ENCODE measurements at regions not wholly inside any gene's neighbourhood (a gene's known extent, or its start where the extent isn't known, plus 50 kb on each side); places are given as distances from the start of the nearest gene placed in this dataset.

GRCh38 chr2:121072784-121073183, 212.2 kb downstream of the TFCP2L1 start:
- no peak for TF ChIP-seq EGR1 (IDR thresholded peaks at IDR 0.05; ENCODE audit: low read depth)
- TF ChIP-seq, protein P1, sequence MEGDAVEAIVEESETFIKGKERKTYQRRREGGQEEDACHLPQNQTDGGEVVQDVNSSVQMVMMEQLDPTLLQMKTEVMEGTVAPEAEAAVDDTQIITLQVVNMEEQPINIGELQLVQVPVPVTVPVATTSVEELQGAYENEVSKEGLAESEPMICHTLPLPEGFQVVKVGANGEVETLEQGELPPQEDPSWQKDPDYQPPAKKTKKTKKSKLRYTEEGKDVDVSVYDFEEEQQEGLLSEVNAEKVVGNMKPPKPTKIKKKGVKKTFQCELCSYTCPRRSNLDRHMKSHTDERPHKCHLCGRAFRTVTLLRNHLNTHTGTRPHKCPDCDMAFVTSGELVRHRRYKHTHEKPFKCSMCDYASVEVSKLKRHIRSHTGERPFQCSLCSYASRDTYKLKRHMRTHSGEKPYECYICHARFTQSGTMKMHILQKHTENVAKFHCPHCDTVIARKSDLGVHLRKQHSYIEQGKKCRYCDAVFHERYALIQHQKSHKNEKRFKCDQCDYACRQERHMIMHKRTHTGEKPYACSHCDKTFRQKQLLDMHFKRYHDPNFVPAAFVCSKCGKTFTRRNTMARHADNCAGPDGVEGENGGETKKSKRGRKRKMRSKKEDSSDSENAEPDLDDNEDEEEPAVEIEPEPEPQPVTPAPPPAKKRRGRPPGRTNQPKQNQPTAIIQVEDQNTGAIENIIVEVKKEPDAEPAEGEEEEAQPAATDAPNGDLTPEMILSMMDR (IDR thresholded peaks at IDR 0.05 in 2 of 3, conservative IDR thresholded peaks at IDR 0.05 in 1 of 3; ENCODE audit: borderline replicate concordance in 1 of 3, insufficient read depth in 1 of 3, low read depth in 2 of 3, low read length in 2 of 3): no peak
- TF ChIP-seq CEBPB (IDR thresholded peaks at IDR 0.05; ENCODE audit: low read depth): no peak
- TF ChIP-seq POLR2A (IDR thresholded peaks at IDR 0.05; ENCODE audit: borderline replicate concordance, extremely low read depth, insufficient read depth, insufficient read length): no peak
- no peak for TF ChIP-seq EZH2 (IDR thresholded peaks at IDR 0.05)
- TF ChIP-seq JUND (IDR thresholded peaks at IDR 0.05): no peak
- no peak for TF ChIP-seq SP1 (IDR thresholded peaks at IDR 0.05; ENCODE audit: low read depth)
- TF ChIP-seq TCF7L2 (IDR thresholded peaks at IDR 0.05; ENCODE audit: borderline replicate concordance, extremely low read depth, insufficient read depth, insufficient read length): no peak
